Vagina (tissue), 2 donors: ENCODE measurements at regions not wholly inside any gene's neighbourhood (a gene's known extent, or its start where the extent isn't known, plus 50 kb on each side); places are given as distances from the start of the nearest gene placed in this dataset.

Experiments used
- DNase-seq, 2 donors: peaks; one replicate each; pipeline ENCODE4 v3.0.0-alpha.2; 2017; ENCODE audit errors: extremely low spot score in 2 of 2
- H3K27ac ChIP-seq: fragments of 200-600 bp; sonication (generic); one replicate; pipeline ENCODE4 v1.5.1; 2019
- H3K27me3 ChIP-seq: fragments of 200-600 bp; sonication (generic); one replicate; pipeline ENCODE4 v1.5.1; 2019
- H3K36me3 ChIP-seq, 2 donors: fragments of 200-600 bp; sonication (generic); one replicate each; pipeline ENCODE4 v1.5.1; 2017 to 2019
- H3K4me1 ChIP-seq: fragments of 200-600 bp; sonication (generic); one replicate; pipeline ENCODE4 v1.5.1; 2019
- H3K4me3 ChIP-seq, 2 donors: fragments of 200-600 bp; sonication (generic); 1 replicate in 1 of 2; 2 replicates in 1 of 2; pipeline ENCODE4 v1.5.1; 2016 to 2019
- H3K9me3 ChIP-seq: fragments of 200-600 bp; sonication (generic); one replicate; pipeline ENCODE4 v1.5.1; 2019
- CTCF ChIP-seq, 3 experiments: fragments of 450-650 bp in 2 of 3; fragments of 200-600 bp in 1 of 3; sonication (generic) in 1 of 3; IDR thresholded peaks; one replicate each; pipeline ENCODE4 v1.5.1; 2017 to 2019; ENCODE audit warnings: antibody characterized with exemption in 3 of 3, mild to moderate bottlenecking in 2 of 3, moderate library complexity in 2 of 3
- POLR2A ChIP-seq, 2 donors: fragments of 450-650 bp; IDR thresholded peaks; one replicate each; pipeline ENCODE4 v1.6.1; 2017; ENCODE audit warnings: antibody characterized with exemption in 2 of 2, mild to moderate bottlenecking in 2 of 2, moderate library complexity in 2 of 2
- POLR2AphosphoS5 ChIP-seq, 2 donors: sonication (generic); formaldehyde crosslinking; IDR thresholded peaks; one replicate each; pipeline ENCODE4 v1.9.0; 2017; ENCODE audit warnings: antibody characterized with exemption in 2 of 2, mild to moderate bottlenecking in 2 of 2, low read depth in 1 of 2; ENCODE audit not compliant: insufficient read depth in 1 of 2
- intact Hi-C: fragments of 100-400 bp; cut with DNase I; formaldehyde crosslinking; loops from one replicate; pipeline ENCODE4 v1.15.1; 2023

GRCh38 chr2:235157746-235158482, 206.1 kb downstream of the SH3BP4 start:
- Histone ChIP-seq H3K36me3 (no peaks in the 10 kb centered on the region), H3K9me3 (no peaks in the 10 kb centered on the region), H3K4me1 (no peaks in the 10 kb centered on the region), H3K27me3 (no peaks in the 10 kb centered on the region), H3K4me3 (no peak overlapping the region), H3K27ac (no peak overlapping the region)
- TF ChIP-seq POLR2AphosphoS5 (IDR thresholded peaks at IDR 0.05; ENCODE audit: insufficient read depth in 1 of 2, low read depth in 1 of 2): no peak
- no peak for TF ChIP-seq CTCF (IDR thresholded peaks at IDR 0.05)
- TF ChIP-seq POLR2A (IDR thresholded peaks at IDR 0.05): no peak
- DNase-seq: no peak
- intact Hi-C loops: no loop called here

- intact Hi-C loops: no loop called here
Observed at GRCh38 chr2:235160281-235160810, 208.5 kb downstream of the SH3BP4 start.

GRCh38 chr2:235161565-235161964, 209.7 kb downstream of the SH3BP4 start:
- Histone ChIP-seq H3K27me3 (no peaks in the 10 kb centered on the region), H3K4me1 (no peaks in the 10 kb centered on the region), H3K36me3 (no peaks in the 10 kb centered on the region), H3K4me3 (no peak overlapping the region), H3K27ac (no peak overlapping the region), H3K9me3 (no peaks in the 10 kb centered on the region)
- no peak for TF ChIP-seq CTCF (IDR thresholded peaks at IDR 0.05)
- TF ChIP-seq POLR2AphosphoS5 (IDR thresholded peaks at IDR 0.05; ENCODE audit: insufficient read depth in 1 of 2, low read depth in 1 of 2): no peak
- TF ChIP-seq POLR2A (IDR thresholded peaks at IDR 0.05): no peak
- intact Hi-C loops: no loop called here
- DNase-seq: no peak

More at GRCh38 chr2:235160281-235160810, 208.5 kb downstream of the SH3BP4 start:
- no peak overlapping the region for H3K4me3 ChIP-seq
- no peaks in the 10 kb centered on the region for H3K36me3 ChIP-seq
- H3K4me1 ChIP-seq: no peaks in the 10 kb centered on the region
- H3K27me3 ChIP-seq: no peaks in the 10 kb centered on the region
- H3K27ac ChIP-seq: no peak overlapping the region
- DNase-seq: no peak
- H3K9me3 ChIP-seq: no peaks in the 10 kb centered on the region
- TF ChIP-seq POLR2AphosphoS5 (IDR thresholded peaks at IDR 0.05; ENCODE audit: insufficient read depth in 1 of 2, low read depth in 1 of 2): no peak
- TF ChIP-seq POLR2A (IDR thresholded peaks at IDR 0.05): no peak
- TF ChIP-seq CTCF (IDR thresholded peaks at IDR 0.05): no peak

- TF ChIP-seq POLR2AphosphoS5 (IDR thresholded peaks at IDR 0.05; ENCODE audit: insufficient read depth in 1 of 2, low read depth in 1 of 2): no peak
- TF ChIP-seq CTCF (IDR thresholded peaks at IDR 0.05): no peak
- TF ChIP-seq POLR2A (IDR thresholded peaks at IDR 0.05): no peak
- no peak overlapping the region for H3K27ac ChIP-seq
- intact Hi-C loops: no loop called here
- H3K9me3 ChIP-seq: no peaks in the 10 kb centered on the region
- no peaks in the 10 kb centered on the region for H3K27me3 ChIP-seq
- no peak for DNase-seq
- H3K4me1 ChIP-seq: no peaks in the 10 kb centered on the region
- no peak overlapping the region for H3K4me3 ChIP-seq
- no peaks in the 10 kb centered on the region for H3K36me3 ChIP-seq
Observed at GRCh38 chr2:235162082-235162836, 210.4 kb downstream of the SH3BP4 start.

- TF ChIP-seq POLR2AphosphoS5 (IDR thresholded peaks at IDR 0.05; ENCODE audit: insufficient read depth in 1 of 2, low read depth in 1 of 2) (no peak), CTCF (IDR thresholded peaks at IDR 0.05) (no peak), POLR2A (IDR thresholded peaks at IDR 0.05) (no peak)
- H3K27me3 ChIP-seq: no peaks in the 10 kb centered on the region
- no peak overlapping the region for H3K4me3 ChIP-seq
- H3K9me3 ChIP-seq: no peaks in the 10 kb centered on the region
- no peaks in the 10 kb centered on the region for H3K4me1 ChIP-seq
- DNase-seq: no peak
- H3K27ac ChIP-seq: no peak overlapping the region
- H3K36me3 ChIP-seq: no peaks in the 10 kb centered on the region
- intact Hi-C loops: no loop called here
Observed at GRCh38 chr2:235162837-235163197, 211.0 kb downstream of the SH3BP4 start.
